Peyer's patch (tissue), 4 donors: ENCODE measurements at regions not wholly inside any gene's neighbourhood (a gene's known extent, or its start where the extent isn't known, plus 50 kb on each side); places are given as distances from the start of the nearest gene placed in this dataset.

Source experiments
- DNase-seq, 3 donors: peaks; one replicate each; pipeline ENCODE4 v3.0.0-alpha.2; 2017 to 2019
- H3K27ac ChIP-seq, 4 donors: fragments of 200-600 bp; sonication (generic); one replicate each; pipeline ENCODE4 v1.5.1; 2016 to 2019
- H3K27me3 ChIP-seq, 2 donors: fragments of 200-600 bp; sonication (generic); one replicate each; pipeline ENCODE4 v1.5.1; 2019
- H3K36me3 ChIP-seq, 3 donors: fragments of 200-600 bp; sonication (generic); one replicate each; pipeline ENCODE4 v1.5.1; 2016 to 2019
- H3K4me1 ChIP-seq, 4 donors: fragments of 200-600 bp; sonication (generic); one replicate each; pipeline ENCODE4 v1.5.1; 2016 to 2019
- H3K4me3 ChIP-seq, 4 donors: fragments of 200-600 bp; sonication (generic); 1 replicate in 3 of 4; 2 replicates in 1 of 4; pipeline ENCODE4 v1.5.1; 2016 to 2019; ENCODE audit warnings: mild to moderate bottlenecking in 1 of 4
- H3K9me3 ChIP-seq, 4 donors: fragments of 200-600 bp; sonication (generic); one replicate each; pipeline ENCODE4 v1.5.1; 2016 to 2019; ENCODE audit warnings: mild to moderate bottlenecking in 1 of 4
- CTCF ChIP-seq, 6 experiments: fragments of 450-650 bp in 4 of 6; fragments of 200-600 bp in 2 of 6; sonication (generic) in 1 of 6; IDR thresholded peaks; one replicate each; pipeline ENCODE4 v1.5.1; 2017 to 2019; ENCODE audit warnings: antibody characterized with exemption in 6 of 6, mild to moderate bottlenecking in 3 of 6, moderate library complexity in 1 of 6
- POLR2A ChIP-seq, 2 donors: fragments of 450-650 bp; IDR thresholded peaks; one replicate each; pipeline ENCODE4 v1.5.1; 2017; ENCODE audit warnings: antibody characterized with exemption in 2 of 2, mild to moderate bottlenecking in 2 of 2, moderate library complexity in 2 of 2

- Histone ChIP-seq H3K27ac (no peak overlapping the region), H3K27me3 (no peaks in the 10 kb centered on the region), H3K36me3 (no peaks in the 10 kb centered on the region), H3K4me3 (no peak overlapping the region), H3K4me1 (no peaks in the 10 kb centered on the region), H3K9me3 (no peaks in the 10 kb centered on the region)
- DNase-seq = no peak
- TF ChIP-seq CTCF (IDR thresholded peaks at IDR 0.05) = no peak
- no peak for TF ChIP-seq POLR2A (IDR thresholded peaks at IDR 0.05)
Observed at GRCh38 chr2:105674859-105675541, 69.7 kb upstream of the NCK2 start.

GRCh38 chr2:105674401-105674800, 70.3 kb upstream of the NCK2 start:
- no peak overlapping the region for H3K27ac ChIP-seq
- H3K4me1 ChIP-seq = no peaks in the 10 kb centered on the region
- no peaks in the 10 kb centered on the region for H3K36me3 ChIP-seq
- no peak overlapping the region for H3K4me3 ChIP-seq
- H3K27me3 ChIP-seq = no peaks in the 10 kb centered on the region
- no peaks in the 10 kb centered on the region for H3K9me3 ChIP-seq
- no peak for DNase-seq
- no peak for TF ChIP-seq POLR2A (IDR thresholded peaks at IDR 0.05)
- no peak for TF ChIP-seq CTCF (IDR thresholded peaks at IDR 0.05)

- H3K36me3 ChIP-seq = no peaks in the 10 kb centered on the region
- H3K27ac ChIP-seq = no peak overlapping the region
- TF ChIP-seq POLR2A (IDR thresholded peaks at IDR 0.05) (no peak), CTCF (IDR thresholded peaks at IDR 0.05) (no peak)
- no peak for DNase-seq
- no peaks in the 10 kb centered on the region for H3K27me3 ChIP-seq
- H3K4me1 ChIP-seq = no peaks in the 10 kb centered on the region
- H3K4me3 ChIP-seq = no peak overlapping the region
- H3K9me3 ChIP-seq = peaks cover 0 to under 1% (median 0%) of the 10 kb centered on the region in 4 donors
Observed at GRCh38 chr2:105671156-105671555, 73.6 kb upstream of the NCK2 start.

- no peak overlapping the region for H3K27ac ChIP-seq
- no peaks in the 10 kb centered on the region for H3K36me3 ChIP-seq
- TF ChIP-seq POLR2A (IDR thresholded peaks at IDR 0.05) (no peak), CTCF (IDR thresholded peaks at IDR 0.05) (no peak)
- H3K4me3 ChIP-seq = no peak overlapping the region
- no peaks in the 10 kb centered on the region for H3K4me1 ChIP-seq
- H3K27me3 ChIP-seq = no peaks in the 10 kb centered on the region
- DNase-seq = no peak
- peaks cover 0 to 6% (median 0%) of the 10 kb centered on the region in 4 donors for H3K9me3 ChIP-seq
Observed at GRCh38 chr2:105669384-105669891, 75.3 kb upstream of the NCK2 start.

GRCh38 chr2:105665480-105665879, 79.2 kb upstream of the NCK2 start:
- no peaks in the 10 kb centered on the region for H3K4me1 ChIP-seq
- peaks cover 0 to 6% (median 0%) of the 10 kb centered on the region in 4 donors for H3K9me3 ChIP-seq
- DNase-seq = no peak
- H3K27me3 ChIP-seq = no peaks in the 10 kb centered on the region
- H3K27ac ChIP-seq = no peak overlapping the region
- TF ChIP-seq CTCF (IDR thresholded peaks at IDR 0.05) (no peak), POLR2A (IDR thresholded peaks at IDR 0.05) (no peak)
- no peaks in the 10 kb centered on the region for H3K36me3 ChIP-seq
- no peak overlapping the region for H3K4me3 ChIP-seq
